ENCODE measurements at regions not wholly inside any gene's neighbourhood (a gene's known extent, or its start where the extent isn't known, plus 50 kb on each side); places are given as distances from the start of the nearest gene placed in this dataset.

GRCh38 chr20:7406671-7407070, 533.6 kb downstream of the HAO1 start:
- FAIRE-seq (peak; percentile 32), DNase-seq (ENCODE audit: low read depth, low spot score) (no peak)
- no peaks in the 10 kb centered on the region for H3K4me1 ChIP-seq (ENCODE audit: control insufficient read depth, extremely low read depth, insufficient read depth, low read length)
- H3K9me3 ChIP-seq (ENCODE audit: control insufficient read depth, low read depth, low read length), result no peaks in the 10 kb centered on the region
- dilution Hi-C loops (cut with MboI; ENCODE audit: extremely low pct_ligation_motif_present, low sequenced_read_pairs), result no loop called here
- no peaks in the 10 kb centered on the region for H4K20me1 ChIP-seq (ENCODE audit: control insufficient read depth, extremely low read depth, insufficient read depth, low read length)
- no peaks in the 10 kb centered on the region for H3K9me1 ChIP-seq (ENCODE audit: control insufficient read depth, extremely low read depth, insufficient read depth, low read length)
- no peak for TF ChIP-seq EZH2 (IDR thresholded peaks at IDR 0.05; ENCODE audit: low read length)
- TF ChIP-seq CTCF (optimal IDR thresholded peaks at IDR 0.05 in 1 of 3, IDR thresholded peaks at IDR 0.05 in 1 of 3, conservative IDR thresholded peaks at IDR 0.05 in 1 of 3; ENCODE audit: extremely low read depth in 1 of 3, insufficient read depth in 2 of 3, low read length in 3 of 3), result no peak
- H3K36me3 ChIP-seq (ENCODE audit: control insufficient read depth in 2 of 2, extremely low read depth in 1 of 2, insufficient read depth in 2 of 2, low read length in 2 of 2), result no peaks in the 10 kb centered on the region
- no peaks in the 10 kb centered on the region for H3K27me3 ChIP-seq (ENCODE audit: control insufficient read depth, extremely low read depth, insufficient read depth, low read length)
- H3K79me2 ChIP-seq (ENCODE audit: control insufficient read depth, insufficient read depth, low read length), result no peaks in the 10 kb centered on the region
- no peak overlapping the region for H3K27ac ChIP-seq (ENCODE audit: control insufficient read depth, insufficient read depth, low read length)
- no peak overlapping the region for H3K4me2 ChIP-seq (ENCODE audit: control insufficient read depth, extremely low read depth, insufficient read depth, low read depth, low read length)
- H3K4me3 ChIP-seq (ENCODE audit: control insufficient read depth in 2 of 3, extremely low read depth in 1 of 3, insufficient read depth in 2 of 3, low read depth in 1 of 3, low read length in 3 of 3), result no peak overlapping the region
- no peak overlapping the region for H2AFZ ChIP-seq (ENCODE audit: control insufficient read depth, low read length)
- no peak overlapping the region for H3K9ac ChIP-seq (ENCODE audit: control insufficient read depth, extremely low read depth, insufficient read depth, low read length)

GRCh38 chr20:7410150-7410549, 530.1 kb downstream of the HAO1 start:
- Histone ChIP-seq H2AFZ (ENCODE audit: control insufficient read depth, low read length) (no peak overlapping the region), H3K9me1 (ENCODE audit: control insufficient read depth, extremely low read depth, insufficient read depth, low read length) (no peaks in the 10 kb centered on the region), H3K4me2 (ENCODE audit: control insufficient read depth, extremely low read depth, insufficient read depth, low read depth, low read length) (no peak overlapping the region), H3K4me3 (ENCODE audit: control insufficient read depth in 2 of 3, extremely low read depth in 1 of 3, insufficient read depth in 2 of 3, low read depth in 1 of 3, low read length in 3 of 3) (no peak overlapping the region), H3K79me2 (ENCODE audit: control insufficient read depth, insufficient read depth, low read length) (no peaks in the 10 kb centered on the region), H3K36me3 (ENCODE audit: control insufficient read depth in 2 of 2, extremely low read depth in 1 of 2, insufficient read depth in 2 of 2, low read length in 2 of 2) (no peaks in the 10 kb centered on the region), H3K9ac (ENCODE audit: control insufficient read depth, extremely low read depth, insufficient read depth, low read length) (no peak overlapping the region), H3K27ac (ENCODE audit: control insufficient read depth, insufficient read depth, low read length) (no peak overlapping the region), H3K4me1 (ENCODE audit: control insufficient read depth, extremely low read depth, insufficient read depth, low read length) (no peaks in the 10 kb centered on the region), H3K27me3 (ENCODE audit: control insufficient read depth, extremely low read depth, insufficient read depth, low read length) (no peaks in the 10 kb centered on the region), H4K20me1 (ENCODE audit: control insufficient read depth, extremely low read depth, insufficient read depth, low read length) (no peaks in the 10 kb centered on the region), H3K9me3 (ENCODE audit: control insufficient read depth, low read depth, low read length) (no peaks in the 10 kb centered on the region)
- dilution Hi-C loops (cut with MboI; ENCODE audit: extremely low pct_ligation_motif_present, low sequenced_read_pairs), result no loop called here
- no peak for DNase-seq (ENCODE audit: low read depth, low spot score)
- no peak for TF ChIP-seq EZH2 (IDR thresholded peaks at IDR 0.05; ENCODE audit: low read length)
- no peak for TF ChIP-seq CTCF (optimal IDR thresholded peaks at IDR 0.05 in 1 of 3, IDR thresholded peaks at IDR 0.05 in 1 of 3, conservative IDR thresholded peaks at IDR 0.05 in 1 of 3; ENCODE audit: extremely low read depth in 1 of 3, insufficient read depth in 2 of 3, low read length in 3 of 3)
- FAIRE-seq, result peak; percentile 20

Measured in keratinocyte (primary cell).